Heart left ventricle (tissue), 16 donors: ENCODE measurements at regions not wholly inside any gene's neighbourhood (a gene's known extent, or its start where the extent isn't known, plus 50 kb on each side); places are given as distances from the start of the nearest gene placed in this dataset.

Experiments
- ATAC-seq, 4 donors: fragments of 200-7000 bp; cut with Tn5 transposase; one replicate each; pipeline ENCODE4 v1.9.1; 2020 to 2022; ENCODE audit warnings: moderate library complexity in 4 of 4, mild to moderate bottlenecking in 3 of 4, moderate number of reproducible peaks in 1 of 4
- DNase-seq, 5 donors: peaks; one replicate each; pipeline ENCODE4 v3.0.0-alpha.2; 2020
- H3K27ac ChIP-seq, 12 donors: fragments of 200-600 bp; sonication (generic) in 4 of 12; one replicate each; pipeline versions ENCODE4 v1.5.0 to v1.8.0; 2016 to 2022; ENCODE audit warnings: mild to moderate bottlenecking in 2 of 12
- H3K27me3 ChIP-seq, 9 donors: fragments of 200-600 bp; sonication (generic) in 2 of 9; one replicate each; pipeline versions ENCODE4 v1.5.1 to v1.8.0; 2016 to 2022; ENCODE audit warnings: mild to moderate bottlenecking in 3 of 9
- H3K36me3 ChIP-seq, 9 donors: fragments of 200-600 bp; sonication (generic) in 2 of 9; one replicate each; pipeline versions ENCODE4 v1.5.0 to v1.8.0; 2018 to 2022; ENCODE audit warnings: mild to moderate bottlenecking in 2 of 9
- H3K4me1 ChIP-seq, 12 donors: fragments of 200-600 bp; sonication (generic) in 4 of 12; one replicate each; pipeline versions ENCODE4 v1.5.0 to v1.8.0; 2016 to 2022; ENCODE audit warnings: mild to moderate bottlenecking in 3 of 12
- H3K4me3 ChIP-seq, 12 donors: fragments of 200-600 bp; sonication (generic) in 4 of 12; one replicate each; pipeline versions ENCODE4 v1.5.0 to v1.8.0; 2017 to 2022; ENCODE audit warnings: mild to moderate bottlenecking in 9 of 12, moderate library complexity in 4 of 12
- H3K9me3 ChIP-seq, 12 donors: fragments of 200-600 bp; sonication (generic) in 4 of 12; one replicate each; pipeline versions ENCODE4 v1.5.0 to v1.8.0; 2016 to 2022; ENCODE audit warnings: mild to moderate bottlenecking in 1 of 12
- POLR2A ChIP-seq, 2 donors: fragments of 450-650 bp; IDR thresholded peaks; one replicate each; pipeline ENCODE4 v1.6.1; 2017; ENCODE audit warnings: antibody characterized with exemption in 2 of 2, mild to moderate bottlenecking in 2 of 2, moderate library complexity in 2 of 2
- WGBS, 4 donors: extraction: QIAGEN DNeasy Blood & Tissue Kit in 2 of 4; methylation state at CpG; one replicate each; pipeline versions ENCODE4 v1.1.5 to v1.1.7; 2013 to 2018; 5-methylcytosine and 5-hydroxymethylcytosine counted together
- intact Hi-C, 10 donors: fragments of 100-400 bp; cut with DNase I; formaldehyde crosslinking; loops; one replicate each; pipeline versions ENCODE4 v1.11.1 to v1.14.2; 2022
- TF ChIP-seq, protein P1 (sequence below), 12 donors: fragments of 200-600 bp; sonication (generic) in 4 of 12; IDR thresholded peaks; one replicate each; pipeline versions ENCODE4 v1.5.0 to v1.8.0; 2018 to 2022; ENCODE audit warnings: antibody characterized with exemption in 12 of 12, mild to moderate bottlenecking in 5 of 12
- donor health status: ischemic (EF 13 %, LVEDD 7.1; RV severe dilation, severe dysfunction).
- donor health status: healthy with polysubstance abuse.
- donor health status: DM: no; HTN: yes; CAD: no.
- donor health status: DM: no; HTN: no; CAD: no.
- donor health status: ischemic (EF 25% LVEDD 6.9; RV normal size, moderate dysfunction).
- donor health status: ischemic (EF 25% LVEDD 5.7; RV mildly dilated, moderate dysfunction).
- donor health status: healthy.
- donor health status: DM: yes; HTN: yes; CAD: no.
- donor health status: ischemic (EF 35%, LVEDD 5.7; RV mildly dilated, moderate dysfunction).
- donor health status: nonischemic (EF 11% LVEDD 7.7; RV severe dilation, severe dysfunction).
- donor health status: DM: yes; HTN: yes; CAD: no.
- donor health status: PGD.
- donor health status: ischemic (EF 29% LVEDD 5.4; RV normal size, mild dysfunction).
- donor health status: nonischemic (EF 23%, LVEDD 6.1; RV moderate dilation, normal function).

DNA sequence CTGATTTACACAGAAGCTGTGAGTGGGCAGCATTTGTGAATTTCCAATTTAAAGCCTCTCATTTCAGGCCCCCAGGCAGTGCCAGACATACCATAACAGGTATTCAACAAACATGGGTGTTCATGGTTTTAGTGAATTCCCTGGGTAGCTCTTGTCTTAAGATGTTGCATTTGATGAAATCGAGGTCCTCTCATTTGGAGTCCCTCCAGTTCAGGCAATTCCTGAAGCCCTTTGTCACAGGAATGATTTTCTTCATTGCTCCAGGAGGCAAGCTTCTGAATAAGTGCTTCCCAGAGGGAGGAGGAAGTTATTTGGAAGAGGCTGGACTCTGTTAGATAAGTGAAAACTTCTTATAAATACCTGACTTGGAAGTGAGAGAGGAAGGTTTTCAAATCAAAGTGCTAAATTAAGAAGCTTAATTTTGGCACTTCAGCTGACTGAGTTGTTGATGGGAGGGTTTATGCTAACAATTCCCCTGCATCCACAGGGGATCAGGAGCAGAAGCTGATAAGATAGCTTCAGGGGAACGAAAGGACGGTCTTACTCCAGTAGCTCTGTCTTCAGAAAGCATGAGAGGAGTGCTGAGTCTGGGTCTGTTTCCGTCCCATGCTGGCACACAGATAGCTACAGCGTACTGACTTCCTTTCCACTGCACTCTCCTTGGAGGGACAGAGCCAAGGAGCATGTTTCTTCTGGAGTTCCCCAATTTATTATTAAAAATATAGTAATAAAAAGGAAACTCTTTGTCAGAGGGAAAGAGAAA is 543.1 kb downstream of the GBA3 start:
- Histone ChIP-seq H3K4me3 (no peak overlapping the region), H3K36me3 (no peaks in the 10 kb centered on the region), H3K4me1 (peaks cover 0 to 15% (median 4%) of the 10 kb centered on the region in 12 donors), H3K27ac (no peak overlapping the region), H3K27me3 (no peaks in the 10 kb centered on the region), H3K9me3 (no peaks in the 10 kb centered on the region)
- TF ChIP-seq, protein P1, sequence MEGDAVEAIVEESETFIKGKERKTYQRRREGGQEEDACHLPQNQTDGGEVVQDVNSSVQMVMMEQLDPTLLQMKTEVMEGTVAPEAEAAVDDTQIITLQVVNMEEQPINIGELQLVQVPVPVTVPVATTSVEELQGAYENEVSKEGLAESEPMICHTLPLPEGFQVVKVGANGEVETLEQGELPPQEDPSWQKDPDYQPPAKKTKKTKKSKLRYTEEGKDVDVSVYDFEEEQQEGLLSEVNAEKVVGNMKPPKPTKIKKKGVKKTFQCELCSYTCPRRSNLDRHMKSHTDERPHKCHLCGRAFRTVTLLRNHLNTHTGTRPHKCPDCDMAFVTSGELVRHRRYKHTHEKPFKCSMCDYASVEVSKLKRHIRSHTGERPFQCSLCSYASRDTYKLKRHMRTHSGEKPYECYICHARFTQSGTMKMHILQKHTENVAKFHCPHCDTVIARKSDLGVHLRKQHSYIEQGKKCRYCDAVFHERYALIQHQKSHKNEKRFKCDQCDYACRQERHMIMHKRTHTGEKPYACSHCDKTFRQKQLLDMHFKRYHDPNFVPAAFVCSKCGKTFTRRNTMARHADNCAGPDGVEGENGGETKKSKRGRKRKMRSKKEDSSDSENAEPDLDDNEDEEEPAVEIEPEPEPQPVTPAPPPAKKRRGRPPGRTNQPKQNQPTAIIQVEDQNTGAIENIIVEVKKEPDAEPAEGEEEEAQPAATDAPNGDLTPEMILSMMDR (IDR thresholded peaks at IDR 0.05): no peak
- WGBS, 4 donors: 9 to 17% (median 10%) methylated on average over 5 of the region's 5 CpGs
- ATAC-seq (peak in 1 of 4 donors; percentile 64), DNase-seq (no peak)
- intact Hi-C loops: no loop called here

DNA sequence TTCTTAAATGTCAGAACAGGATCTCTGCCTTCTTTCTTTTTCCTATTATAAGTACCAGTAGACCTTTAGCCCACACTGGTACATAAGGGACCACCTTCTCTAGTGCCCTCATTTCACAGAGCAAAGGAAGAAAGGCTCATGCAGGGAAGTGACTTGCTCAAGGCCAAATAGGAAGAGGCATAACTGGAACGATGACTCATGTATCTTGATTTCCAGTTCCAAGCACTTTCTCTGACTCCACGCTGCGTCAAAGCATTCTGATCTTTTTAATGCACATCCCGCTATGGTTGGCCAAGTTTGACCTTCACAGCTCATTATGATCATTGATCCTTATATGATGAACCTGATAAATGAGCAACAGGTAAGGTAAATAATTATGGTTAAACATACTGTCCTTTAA is 542.0 kb downstream of the GBA3 start:
- Histone ChIP-seq H3K27me3 (no peaks in the 10 kb centered on the region), H3K4me1 (peaks cover 0 to 15% (median 4%) of the 10 kb centered on the region in 12 donors), H3K4me3 (no peak overlapping the region), H3K9me3 (no peaks in the 10 kb centered on the region), H3K27ac (no peak overlapping the region), H3K36me3 (no peaks in the 10 kb centered on the region)
- no peak for TF ChIP-seq POLR2A (IDR thresholded peaks at IDR 0.05)
- TF ChIP-seq, protein P1 (IDR thresholded peaks at IDR 0.05): no peak
- 80 to 91% (median 89%) methylated on average over 4 of the region's 4 CpGs for WGBS, 4 donors
- intact Hi-C loops: no loop called here
- no peak for ATAC-seq
- no peak for DNase-seq

DNA sequence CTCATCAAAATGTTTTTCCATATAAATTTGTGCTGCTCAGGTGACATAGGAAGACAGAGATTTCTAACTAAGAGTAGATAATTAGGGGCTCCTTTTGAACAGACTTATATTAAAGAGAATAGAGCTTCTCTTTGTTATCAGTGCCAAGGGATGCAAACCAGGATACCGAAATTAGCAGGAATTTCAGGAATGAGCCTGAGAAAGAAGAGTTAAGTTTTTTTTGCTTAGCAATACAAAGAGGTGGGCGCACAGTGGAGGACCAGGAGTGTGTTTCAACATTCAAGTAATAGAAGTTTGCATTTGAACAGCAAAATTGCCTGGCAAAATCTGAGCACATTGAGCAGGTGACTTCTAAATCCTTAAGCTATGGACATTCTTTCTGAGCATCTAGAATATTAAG is 541.3 kb downstream of the GBA3 start:
- H3K4me1 ChIP-seq: peaks cover 0 to 15% (median 4%) of the 10 kb centered on the region in 12 donors
- DNase-seq (no peak), ATAC-seq (no peak)
- no peaks in the 10 kb centered on the region for H3K9me3 ChIP-seq
- H3K36me3 ChIP-seq: no peaks in the 10 kb centered on the region
- no peak for TF ChIP-seq POLR2A (IDR thresholded peaks at IDR 0.05)
- TF ChIP-seq, protein P1 (IDR thresholded peaks at IDR 0.05): no peak
- no peak overlapping the region for H3K4me3 ChIP-seq
- intact Hi-C loops: no loop called here
- no peak overlapping the region for H3K27ac ChIP-seq
- H3K27me3 ChIP-seq: no peaks in the 10 kb centered on the region
- WGBS, 4 donors: 51 to 58% (median 57%) methylated on average over 2 of the region's 2 CpGs

DNA sequence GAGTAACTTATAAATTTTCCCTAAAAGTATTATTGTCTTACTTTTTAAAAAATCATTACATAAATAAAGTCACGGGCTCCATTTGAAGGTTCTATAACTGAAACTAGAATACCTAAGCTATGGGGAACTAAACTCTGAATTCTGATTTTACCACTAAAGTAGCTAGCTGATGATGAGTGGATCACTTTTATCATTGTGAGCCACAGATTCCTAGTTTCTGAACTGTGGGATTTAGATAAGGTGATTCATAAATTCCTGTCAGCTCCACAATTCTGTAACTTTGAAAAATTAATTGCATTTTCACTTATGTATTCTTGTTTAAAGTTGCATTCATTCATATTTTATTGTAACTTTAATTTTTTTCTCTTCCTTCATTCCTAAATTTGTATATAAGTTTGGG is 540.9 kb downstream of the GBA3 start:
- no peak overlapping the region for H3K27ac ChIP-seq
- no peaks in the 10 kb centered on the region for H3K27me3 ChIP-seq
- H3K36me3 ChIP-seq: no peaks in the 10 kb centered on the region
- DNase-seq: no peak
- no peak overlapping the region for H3K4me3 ChIP-seq
- no peak for TF ChIP-seq POLR2A (IDR thresholded peaks at IDR 0.05)
- TF ChIP-seq, protein P1 (IDR thresholded peaks at IDR 0.05): no peak
- ATAC-seq: no peak
- WGBS, 4 donors: 81 to 92% (median 85%) methylated on average over 1 of the region's 1 CpG
- peaks cover 0 to 15% (median 4%) of the 10 kb centered on the region in 12 donors for H3K4me1 ChIP-seq
- intact Hi-C loops: no loop called here
- H3K9me3 ChIP-seq: no peaks in the 10 kb centered on the region
